Activated B cell treated with CpG ODN at 0.5 μM for 24 hours (primary cell): ENCODE measurements at regions not wholly inside any gene's neighbourhood (a gene's known extent, or its start where the extent isn't known, plus 50 kb on each side); places are given as distances from the start of the nearest gene placed in this dataset.

Experiments used
- ATAC-seq: fragments of 200-7000 bp; cut with Tn5 transposase; one replicate; pipeline ENCODE4 v1.10.0; 2021; ENCODE audit warnings: low read depth, mild to moderate bottlenecking, moderate library complexity
- CTCF ChIA-PET: fragments of 350-600 bp; sonication (Branson Sonifier 250); formaldehyde crosslinking; loops from one replicate; lab custom pipeline; 2021; ENCODE audit warnings: antibody characterized with exemption; lab: Charles Lee
- POLR2A ChIA-PET: fragments of 350-600 bp; sonication (Branson Sonifier 250); formaldehyde crosslinking; loops from one replicate; lab custom pipeline; 2021; ENCODE audit warnings: antibody characterized with exemption; lab: Charles Lee
- DNase-seq: peaks from one replicate; pipeline ENCODE4 v3.0.0; 2022
- H3K27ac Mint-ChIP-seq: one replicate; pipeline ENCODE4 v1.8.0; 2020; ENCODE audit warnings: mixed read lengths
- H3K27me3 Mint-ChIP-seq: one replicate; pipeline ENCODE4 v1.8.0; 2021; ENCODE audit warnings: mixed read lengths
- H3K36me3 Mint-ChIP-seq: one replicate; pipeline ENCODE4 v1.8.0; 2021; ENCODE audit warnings: low read depth, mixed read lengths
- H3K4me1 Mint-ChIP-seq: one replicate; pipeline ENCODE4 v1.8.0; 2021; ENCODE audit warnings: mixed read lengths
- H3K4me3 Mint-ChIP-seq: one replicate; pipeline ENCODE4 v1.8.0; 2020; ENCODE audit warnings: mild to moderate bottlenecking, mixed read lengths
- H3K9me3 Mint-ChIP-seq: one replicate; pipeline ENCODE4 v1.8.0; 2020; ENCODE audit warnings: mixed read lengths
- intact Hi-C: fragments of 100-400 bp; cut with micrococcal nuclease; formaldehyde crosslinking; loops from one replicate; pipeline ENCODE4 v1.15.1; 2024
- TF ChIP-seq, protein P1 (sequence below): fragments of 200-600 bp; IDR thresholded peaks from one replicate; pipeline ENCODE4 v1.8.0; 2022; ENCODE audit warnings: antibody characterized with exemption, mild to moderate bottlenecking

DNA sequence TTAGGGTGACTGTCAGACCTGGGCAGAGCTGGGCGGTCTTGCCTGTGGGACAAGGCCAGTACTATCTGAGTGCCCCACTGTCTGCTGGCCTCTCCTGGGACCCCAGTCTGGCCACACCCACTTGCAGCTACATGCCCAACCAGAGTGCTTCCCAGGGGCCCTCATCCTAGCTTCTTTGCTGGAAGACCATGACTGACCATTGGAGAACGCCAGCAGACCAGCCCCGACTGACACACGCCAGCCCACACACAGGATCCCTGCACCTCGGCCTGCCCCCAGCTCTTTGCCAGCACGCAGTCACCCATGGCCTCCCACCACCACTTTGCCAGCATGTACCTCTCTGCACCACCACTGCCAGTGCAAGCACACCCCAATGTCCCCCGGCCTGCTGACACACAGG is 585.7 kb downstream of the ZNF674 start:
- no peak for ATAC-seq
- Mint-ChIP-seq H3K4me3 (no peak overlapping the region), H3K36me3 (no peaks in the 10 kb centered on the region), H3K4me1 (no peaks in the 10 kb centered on the region), H3K9me3 (peaks cover 2% of the 10 kb centered on the region), H3K27me3 (no peaks in the 10 kb centered on the region), H3K27ac (no peak overlapping the region)
- POLR2A ChIA-PET, result no interaction called here
- CTCF ChIA-PET, result no interaction called here
- TF ChIP-seq, protein P1, sequence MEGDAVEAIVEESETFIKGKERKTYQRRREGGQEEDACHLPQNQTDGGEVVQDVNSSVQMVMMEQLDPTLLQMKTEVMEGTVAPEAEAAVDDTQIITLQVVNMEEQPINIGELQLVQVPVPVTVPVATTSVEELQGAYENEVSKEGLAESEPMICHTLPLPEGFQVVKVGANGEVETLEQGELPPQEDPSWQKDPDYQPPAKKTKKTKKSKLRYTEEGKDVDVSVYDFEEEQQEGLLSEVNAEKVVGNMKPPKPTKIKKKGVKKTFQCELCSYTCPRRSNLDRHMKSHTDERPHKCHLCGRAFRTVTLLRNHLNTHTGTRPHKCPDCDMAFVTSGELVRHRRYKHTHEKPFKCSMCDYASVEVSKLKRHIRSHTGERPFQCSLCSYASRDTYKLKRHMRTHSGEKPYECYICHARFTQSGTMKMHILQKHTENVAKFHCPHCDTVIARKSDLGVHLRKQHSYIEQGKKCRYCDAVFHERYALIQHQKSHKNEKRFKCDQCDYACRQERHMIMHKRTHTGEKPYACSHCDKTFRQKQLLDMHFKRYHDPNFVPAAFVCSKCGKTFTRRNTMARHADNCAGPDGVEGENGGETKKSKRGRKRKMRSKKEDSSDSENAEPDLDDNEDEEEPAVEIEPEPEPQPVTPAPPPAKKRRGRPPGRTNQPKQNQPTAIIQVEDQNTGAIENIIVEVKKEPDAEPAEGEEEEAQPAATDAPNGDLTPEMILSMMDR, result no peak
- intact Hi-C loops, result no loop called here
- DNase-seq, result no peak

DNA sequence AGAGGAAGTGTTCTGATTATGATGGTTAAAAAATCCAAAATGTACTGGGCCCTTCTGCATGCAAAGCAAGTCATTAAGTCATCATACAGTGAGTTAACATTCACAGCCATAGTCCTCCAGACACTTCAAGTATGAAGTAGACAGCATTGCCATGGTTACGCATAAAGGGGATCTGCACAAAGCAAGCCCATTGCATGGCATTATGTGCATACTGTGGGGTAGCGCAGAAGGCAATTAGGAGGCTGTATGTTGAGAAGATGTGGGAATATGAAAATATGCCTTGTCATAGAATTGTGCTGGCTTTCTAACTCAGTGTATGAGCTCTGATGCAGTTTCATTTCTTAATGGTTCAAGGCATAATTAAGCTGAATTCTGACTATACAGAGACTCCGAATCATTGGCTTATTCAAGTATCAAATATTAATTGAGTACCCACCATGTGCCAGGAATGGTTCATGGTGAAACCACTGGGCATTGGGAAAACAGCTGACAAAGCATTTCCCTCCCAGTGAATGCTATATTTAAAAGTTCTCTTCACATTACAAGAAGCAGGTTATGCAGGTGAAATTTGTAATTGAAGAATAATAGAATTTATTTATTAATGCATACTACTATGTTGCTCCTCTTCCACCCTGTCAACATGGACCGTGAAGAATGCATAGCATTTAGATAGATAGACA is 588.9 kb downstream of the ZNF674 start:
- DNase-seq (no peak), ATAC-seq (no peak)
- H3K27me3 Mint-ChIP-seq, result no peaks in the 10 kb centered on the region
- TF ChIP-seq, protein P1, result no peak
- no peak overlapping the region for H3K27ac Mint-ChIP-seq
- ChIA-PET POLR2A (no interaction called here), CTCF (no interaction called here)
- H3K4me3 Mint-ChIP-seq, result no peak overlapping the region
- H3K4me1 Mint-ChIP-seq, result no peaks in the 10 kb centered on the region
- intact Hi-C loops, result no loop called here
- no peaks in the 10 kb centered on the region for H3K36me3 Mint-ChIP-seq
- no peaks in the 10 kb centered on the region for H3K9me3 Mint-ChIP-seq

DNA sequence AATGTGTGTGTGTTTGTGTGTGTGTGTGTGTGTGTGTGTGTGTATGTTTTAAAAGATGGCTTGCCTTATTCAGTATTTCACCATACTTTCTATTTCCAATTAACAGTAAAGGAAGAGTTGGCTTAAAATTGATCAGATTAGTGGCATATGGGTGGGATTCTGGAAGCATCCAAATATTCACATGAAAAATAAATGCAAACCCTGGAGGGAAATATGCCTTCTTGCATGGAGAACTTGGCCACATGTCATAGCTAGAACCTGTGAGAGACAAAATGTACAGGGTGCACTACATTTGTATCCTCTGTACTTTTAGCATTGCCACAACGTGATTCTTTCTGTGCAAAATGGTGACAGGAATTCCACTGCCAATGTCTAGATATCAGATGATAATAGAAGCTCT is 589.6 kb downstream of the ZNF674 start:
- intact Hi-C loops, result no loop called here
- Mint-ChIP-seq H3K27me3 (no peaks in the 10 kb centered on the region), H3K27ac (no peak overlapping the region), H3K4me3 (no peak overlapping the region), H3K4me1 (no peaks in the 10 kb centered on the region), H3K36me3 (no peaks in the 10 kb centered on the region), H3K9me3 (no peaks in the 10 kb centered on the region)
- POLR2A ChIA-PET, result no interaction called here
- TF ChIP-seq, protein P1, result no peak
- DNase-seq (no peak), ATAC-seq (no peak)
- CTCF ChIA-PET, result no interaction called here

DNA sequence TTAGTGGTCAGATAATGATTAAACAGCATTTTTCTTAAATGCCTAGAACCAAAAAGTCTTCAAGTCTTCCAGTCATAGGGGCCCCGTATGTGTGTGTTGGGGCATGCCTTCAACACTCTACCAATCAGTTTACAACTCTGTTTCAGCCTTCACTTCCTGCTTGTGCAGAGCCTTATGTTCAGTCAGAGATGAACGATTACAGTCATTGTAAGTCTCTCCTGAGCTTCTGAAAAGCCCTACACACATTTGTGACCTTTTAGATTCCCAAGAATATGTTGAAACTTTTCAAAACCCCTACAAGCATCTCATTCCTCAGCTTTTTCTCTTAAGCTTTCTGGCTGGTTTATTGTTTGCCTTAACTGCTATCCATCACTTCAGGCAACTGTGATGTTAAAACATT is 591.2 kb downstream of the ZNF674 start:
- no peaks in the 10 kb centered on the region for H3K27me3 Mint-ChIP-seq
- no peak overlapping the region for H3K27ac Mint-ChIP-seq
- intact Hi-C loops, result no loop called here
- H3K36me3 Mint-ChIP-seq, result no peaks in the 10 kb centered on the region
- CTCF ChIA-PET, result no interaction called here
- H3K4me1 Mint-ChIP-seq, result no peaks in the 10 kb centered on the region
- no peak overlapping the region for H3K4me3 Mint-ChIP-seq
- H3K9me3 Mint-ChIP-seq, result no peaks in the 10 kb centered on the region
- POLR2A ChIA-PET, result no interaction called here
- TF ChIP-seq, protein P1, result no peak
- ATAC-seq, result no peak
- DNase-seq, result no peak

DNA sequence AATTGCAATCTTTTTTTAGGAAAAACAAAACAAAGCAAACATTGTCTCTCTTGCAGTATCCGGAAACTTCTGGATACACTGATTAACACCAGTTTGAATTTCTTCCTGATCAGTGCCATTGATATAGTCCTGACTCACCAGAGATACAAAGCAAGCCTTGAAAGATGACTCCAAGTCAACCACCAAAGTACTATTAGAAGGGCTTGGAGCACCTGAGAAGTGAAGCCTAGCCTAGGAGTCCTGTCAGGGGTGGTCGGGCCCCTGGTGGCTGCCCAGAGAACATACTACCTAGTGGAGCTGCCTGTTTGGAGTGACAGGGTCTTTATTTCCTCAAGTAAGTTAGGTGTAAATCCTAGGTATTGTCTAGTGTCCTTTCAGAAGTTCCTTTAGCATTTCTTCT is 593.2 kb downstream of the ZNF674 start:
- H3K36me3 Mint-ChIP-seq, result no peaks in the 10 kb centered on the region
- DNase-seq (no peak), ATAC-seq (no peak)
- intact Hi-C loops, result no loop called here
- H3K9me3 Mint-ChIP-seq, result no peaks in the 10 kb centered on the region
- TF ChIP-seq, protein P1, result no peak
- no peaks in the 10 kb centered on the region for H3K27me3 Mint-ChIP-seq
- CTCF ChIA-PET, result no interaction called here
- H3K4me1 Mint-ChIP-seq, result no peaks in the 10 kb centered on the region
- POLR2A ChIA-PET, result no interaction called here
- H3K4me3 Mint-ChIP-seq, result no peak overlapping the region
- no peak overlapping the region for H3K27ac Mint-ChIP-seq
